ENCODE measurements at regions not wholly inside any gene's neighbourhood (a gene's known extent, or its start where the extent isn't known, plus 50 kb on each side); places are given as distances from the start of the nearest gene placed in this dataset.
A peak's percentile ranks its signal among the peaks of the same experiment; 100 is the strongest.

DNA sequence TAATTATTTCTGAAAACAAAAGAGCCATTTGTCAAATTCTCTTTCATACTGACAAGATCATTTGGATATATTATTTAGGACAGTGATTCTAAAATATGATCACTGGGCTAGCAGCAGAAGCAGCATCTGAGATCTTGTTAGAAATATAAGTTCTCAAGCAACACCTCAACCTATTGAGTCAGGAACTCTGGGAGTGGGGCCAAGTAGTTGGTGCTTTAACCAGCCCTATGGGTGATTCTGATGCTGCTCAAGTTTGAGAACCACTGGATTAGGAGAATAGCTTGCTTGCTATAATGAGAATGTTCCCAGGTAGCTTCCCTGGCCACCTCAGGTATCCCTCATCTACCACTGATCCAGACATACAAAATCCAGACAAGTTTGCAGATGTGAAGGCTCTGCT, 466.9 kb upstream of the CELF4 start:
- ChIA-PET CTCF (interaction anchor here (0.7 kb wide), 1 partner anchor 15 kb away, joined by 3 read pairs; no protein-coding TSS in a partner anchor), POLR2A (no interaction called here)
- intact Hi-C loops (cut with micrococcal nuclease) = no loop called here
- no peak overlapping the region for H3K27ac Mint-ChIP-seq (ENCODE audit: low read depth, unreplicated experiment)
- H3K36me3 Mint-ChIP-seq (ENCODE audit: insufficient read depth, unreplicated experiment) = no peaks in the 10 kb centered on the region
- no peaks in the 10 kb centered on the region for H3K9me3 Mint-ChIP-seq (ENCODE audit: unreplicated experiment)
- no peaks in the 10 kb centered on the region for H3K27me3 Mint-ChIP-seq (ENCODE audit: insufficient read depth, unreplicated experiment)
- DNase-seq (ENCODE audit: unreplicated experiment) = peak; percentile 9
- peaks cover 11% of the 10 kb centered on the region for H3K4me1 Mint-ChIP-seq (ENCODE audit: insufficient read depth, unreplicated experiment)
- no TSS peak for BruUV-seq (replicated peaks)
- no peak overlapping the region for H3K4me3 Mint-ChIP-seq (ENCODE audit: unreplicated experiment)
- TF ChIP-seq CTCF (IDR thresholded peaks at IDR 0.05; ENCODE audit: unreplicated experiment) = no peak

DNA sequence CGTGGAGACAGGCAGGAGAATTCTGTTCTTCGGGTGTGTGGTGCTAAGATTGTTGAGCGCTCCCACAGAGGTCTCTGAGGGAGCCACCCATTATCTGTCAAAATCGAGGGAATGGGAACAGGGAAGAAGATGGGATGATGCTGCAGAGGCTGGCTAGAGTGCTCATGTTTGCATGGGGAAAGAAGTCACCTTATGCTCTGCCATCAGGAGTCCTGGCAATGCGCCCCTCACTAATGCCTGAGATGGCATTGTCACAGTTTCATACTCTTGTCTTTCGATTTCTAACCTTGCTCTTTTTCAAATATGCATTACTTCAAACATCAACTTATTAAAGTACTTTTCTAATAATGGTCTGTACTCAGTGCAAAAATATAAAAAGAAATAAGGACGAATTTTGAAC, 463.3 kb upstream of the CELF4 start:
- TF ChIP-seq CTCF (IDR thresholded peaks at IDR 0.05; ENCODE audit: unreplicated experiment) = no peak
- DNase-seq (ENCODE audit: unreplicated experiment) = no peak
- no peaks in the 10 kb centered on the region for H3K27me3 Mint-ChIP-seq (ENCODE audit: insufficient read depth, unreplicated experiment)
- POLR2A ChIA-PET = interaction anchor here (0.6 kb wide), 1 partner anchor 438 kb away, joined by 3 read pairs; no protein-coding TSS in a partner anchor
- H3K4me3 Mint-ChIP-seq (ENCODE audit: unreplicated experiment) = no peak overlapping the region
- BruUV-seq (replicated peaks) = no TSS peak
- intact Hi-C loops (cut with micrococcal nuclease) = no loop called here
- CTCF ChIA-PET = no interaction called here
- no peaks in the 10 kb centered on the region for H3K36me3 Mint-ChIP-seq (ENCODE audit: insufficient read depth, unreplicated experiment)
- no peak overlapping the region for H3K27ac Mint-ChIP-seq (ENCODE audit: low read depth, unreplicated experiment)
- peaks cover 18% of the 10 kb centered on the region for H3K4me1 Mint-ChIP-seq (ENCODE audit: insufficient read depth, unreplicated experiment)
- H3K9me3 Mint-ChIP-seq (ENCODE audit: unreplicated experiment) = no peaks in the 10 kb centered on the region

- ChIA-PET POLR2A (no interaction called here), CTCF (interaction anchor here (0.6 kb wide), 1 partner anchor 25 kb away, joined by 4 read pairs; no protein-coding TSS in a partner anchor)
- Mint-ChIP-seq H3K4me1 (ENCODE audit: insufficient read depth, unreplicated experiment) (peaks cover 7% of the 10 kb centered on the region), H3K27ac (ENCODE audit: low read depth, unreplicated experiment) (no peak overlapping the region), H3K4me3 (ENCODE audit: unreplicated experiment) (no peak overlapping the region), H3K36me3 (ENCODE audit: insufficient read depth, unreplicated experiment) (no peaks in the 10 kb centered on the region), H3K9me3 (ENCODE audit: unreplicated experiment) (no peaks in the 10 kb centered on the region), H3K27me3 (ENCODE audit: insufficient read depth, unreplicated experiment) (no peaks in the 10 kb centered on the region)
- BruUV-seq (replicated peaks) = no TSS peak
- no peak for TF ChIP-seq CTCF (IDR thresholded peaks at IDR 0.05; ENCODE audit: unreplicated experiment)
- no peak for DNase-seq (ENCODE audit: unreplicated experiment)
- intact Hi-C loops (cut with micrococcal nuclease) = no loop called here
These were observed 459.9 kb upstream of the CELF4 start for GRCh38 chr18:38025433-38026038.

DNA sequence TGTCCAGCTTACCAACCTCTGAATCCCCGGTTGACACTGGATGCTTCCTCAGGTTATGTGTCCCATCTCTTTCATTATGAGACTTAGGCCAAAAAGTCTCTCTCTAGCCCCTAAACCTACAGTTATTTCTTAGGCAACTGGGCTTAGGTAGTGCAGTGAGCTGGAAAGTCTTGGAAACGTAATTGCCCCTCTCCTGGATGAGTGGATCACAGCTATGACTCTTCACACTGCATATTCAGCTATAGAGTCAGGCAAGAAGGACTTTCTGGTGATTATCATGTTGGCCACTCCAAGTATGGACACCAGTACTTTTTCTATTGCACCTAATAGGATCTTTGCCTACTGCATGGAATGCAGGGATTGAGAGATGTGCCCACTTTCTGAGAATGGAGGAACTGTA, 458.3 kb upstream of the CELF4 start:
- intact Hi-C loops (cut with micrococcal nuclease) = no loop called here
- ChIA-PET POLR2A (no interaction called here), CTCF (no interaction called here)
- DNase-seq (ENCODE audit: unreplicated experiment) = no peak
- Mint-ChIP-seq H3K4me1 (ENCODE audit: insufficient read depth, unreplicated experiment) (peaks cover 7% of the 10 kb centered on the region), H3K27me3 (ENCODE audit: insufficient read depth, unreplicated experiment) (no peaks in the 10 kb centered on the region), H3K9me3 (ENCODE audit: unreplicated experiment) (no peaks in the 10 kb centered on the region), H3K27ac (ENCODE audit: low read depth, unreplicated experiment) (no peak overlapping the region), H3K4me3 (ENCODE audit: unreplicated experiment) (no peak overlapping the region), H3K36me3 (ENCODE audit: insufficient read depth, unreplicated experiment) (no peaks in the 10 kb centered on the region)
- no peak for TF ChIP-seq CTCF (IDR thresholded peaks at IDR 0.05; ENCODE audit: unreplicated experiment)
- BruUV-seq (replicated peaks) = no TSS peak

Measured in MCF 10A (cell line).